ENCODE measurements at regions not wholly inside any gene's neighbourhood (a gene's known extent, or its start where the extent isn't known, plus 50 kb on each side); places are given as distances from the start of the nearest gene placed in this dataset.
"Not testable (repeated sequence)": the region's sequence is repeated elsewhere in the genome, so short reads cannot be mapped to it uniquely, and the experiment has no call there.

- DNase-seq (ENCODE audit: low spot score): no peak
- TF ChIP-seq, protein P1, sequence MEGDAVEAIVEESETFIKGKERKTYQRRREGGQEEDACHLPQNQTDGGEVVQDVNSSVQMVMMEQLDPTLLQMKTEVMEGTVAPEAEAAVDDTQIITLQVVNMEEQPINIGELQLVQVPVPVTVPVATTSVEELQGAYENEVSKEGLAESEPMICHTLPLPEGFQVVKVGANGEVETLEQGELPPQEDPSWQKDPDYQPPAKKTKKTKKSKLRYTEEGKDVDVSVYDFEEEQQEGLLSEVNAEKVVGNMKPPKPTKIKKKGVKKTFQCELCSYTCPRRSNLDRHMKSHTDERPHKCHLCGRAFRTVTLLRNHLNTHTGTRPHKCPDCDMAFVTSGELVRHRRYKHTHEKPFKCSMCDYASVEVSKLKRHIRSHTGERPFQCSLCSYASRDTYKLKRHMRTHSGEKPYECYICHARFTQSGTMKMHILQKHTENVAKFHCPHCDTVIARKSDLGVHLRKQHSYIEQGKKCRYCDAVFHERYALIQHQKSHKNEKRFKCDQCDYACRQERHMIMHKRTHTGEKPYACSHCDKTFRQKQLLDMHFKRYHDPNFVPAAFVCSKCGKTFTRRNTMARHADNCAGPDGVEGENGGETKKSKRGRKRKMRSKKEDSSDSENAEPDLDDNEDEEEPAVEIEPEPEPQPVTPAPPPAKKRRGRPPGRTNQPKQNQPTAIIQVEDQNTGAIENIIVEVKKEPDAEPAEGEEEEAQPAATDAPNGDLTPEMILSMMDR (IDR thresholded peaks at IDR 0.05): no peak
- no peaks in the 10 kb centered on the region for H3K36me3 ChIP-seq
- no peak overlapping the region for H3K27ac ChIP-seq
- no peaks in the 10 kb centered on the region for H3K4me1 ChIP-seq
- H3K4me3 ChIP-seq: no peak overlapping the region
- H3K27me3 ChIP-seq: no peaks in the 10 kb centered on the region
- H3K9me3 ChIP-seq: no peaks in the 10 kb centered on the region
Measured at GRCh38 chr15:92763459-92763858, 107.9 kb upstream of the FAM174B start.

DNA sequence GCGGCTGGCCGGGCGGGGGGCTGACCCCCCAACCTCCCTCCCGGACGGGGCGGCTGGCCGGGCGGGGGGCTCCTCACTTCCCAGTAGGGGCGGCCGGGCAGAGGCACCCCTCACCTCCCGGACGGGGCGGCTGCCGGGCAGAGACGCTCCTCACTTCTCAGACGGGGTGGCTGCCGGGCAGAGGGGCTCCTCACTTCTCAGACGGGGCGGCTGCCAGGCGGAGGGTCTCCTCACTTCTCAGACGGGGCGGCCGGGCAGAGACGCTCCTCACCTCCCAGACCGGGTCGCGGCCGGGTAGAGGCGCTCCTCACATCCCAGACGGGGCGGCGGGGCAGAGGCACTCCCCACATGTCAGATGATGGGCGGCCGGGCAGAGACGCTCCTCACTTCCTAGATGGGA, 112.6 kb upstream of the FAM174B start:
- not testable (repeated sequence) for H3K9me3 ChIP-seq; H3K27ac ChIP-seq; DNase-seq (ENCODE audit: low spot score); H3K36me3 ChIP-seq; H3K27me3 ChIP-seq; H3K4me3 ChIP-seq; H3K4me1 ChIP-seq

- Histone ChIP-seq H3K4me3 (no peak overlapping the region), H3K9me3 (no peaks in the 10 kb centered on the region), H3K27me3 (no peaks in the 10 kb centered on the region), H3K27ac (no peak overlapping the region), H3K36me3 (no peaks in the 10 kb centered on the region), H3K4me1 (no peaks in the 10 kb centered on the region)
- DNase-seq (ENCODE audit: low spot score): no peak
- TF ChIP-seq, protein P1 (IDR thresholded peaks at IDR 0.05): no peak
Measured at GRCh38 chr15:92770641-92771040, 115.1 kb upstream of the FAM174B start.

DNA sequence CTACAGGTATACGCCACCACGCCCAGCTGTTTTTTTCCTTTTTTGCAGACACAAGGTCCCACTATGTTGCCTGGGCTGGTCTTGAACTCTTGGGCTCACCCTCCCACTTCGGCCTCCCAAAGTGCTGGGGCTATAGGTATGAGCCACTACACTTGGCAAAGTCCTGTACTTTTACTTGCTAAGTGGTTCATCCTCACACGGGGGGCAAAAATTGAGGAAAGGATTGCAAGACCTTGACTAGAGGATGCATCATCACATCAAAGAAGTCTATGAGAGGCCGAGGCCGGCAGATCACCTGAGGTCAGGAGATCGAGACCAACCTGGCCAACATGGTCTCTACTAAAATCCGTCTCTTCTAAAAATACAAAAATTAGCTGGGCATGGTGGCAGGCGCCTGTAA, 116.5 kb upstream of the FAM174B start:
- Histone ChIP-seq H3K4me3 (no peak overlapping the region), H3K4me1 (no peaks in the 10 kb centered on the region), H3K9me3 (no peaks in the 10 kb centered on the region), H3K27ac (no peak overlapping the region), H3K36me3 (no peaks in the 10 kb centered on the region), H3K27me3 (no peaks in the 10 kb centered on the region)
- DNase-seq (ENCODE audit: low spot score): peak; percentile 43
- TF ChIP-seq, protein P1 (IDR thresholded peaks at IDR 0.05): no peak

GRCh38 chr15:92772626-92773244, 117.2 kb upstream of the FAM174B start:
- H3K36me3 ChIP-seq: no peaks in the 10 kb centered on the region
- TF ChIP-seq, protein P1 (IDR thresholded peaks at IDR 0.05): no peak
- no peaks in the 10 kb centered on the region for H3K27me3 ChIP-seq
- no peak overlapping the region for H3K27ac ChIP-seq
- H3K4me1 ChIP-seq: no peaks in the 10 kb centered on the region
- no peaks in the 10 kb centered on the region for H3K9me3 ChIP-seq
- DNase-seq (ENCODE audit: low spot score): peak; percentile 18
- no peak overlapping the region for H3K4me3 ChIP-seq

- no peak overlapping the region for H3K27ac ChIP-seq
- no peaks in the 10 kb centered on the region for H3K9me3 ChIP-seq
- DNase-seq (ENCODE audit: low spot score): no peak
- H3K4me3 ChIP-seq: no peak overlapping the region
- no peaks in the 10 kb centered on the region for H3K36me3 ChIP-seq
- no peaks in the 10 kb centered on the region for H3K4me1 ChIP-seq
- H3K27me3 ChIP-seq: no peaks in the 10 kb centered on the region
- TF ChIP-seq, protein P1 (IDR thresholded peaks at IDR 0.05): no peak
Measured at GRCh38 chr15:92773340-92773739, 117.8 kb upstream of the FAM174B start.
